GM18867 (cell line): ENCODE measurements at regions not wholly inside any gene's neighbourhood (a gene's known extent, or its start where the extent isn't known, plus 50 kb on each side); places are given as distances from the start of the nearest gene placed in this dataset.

Source experiments
- ATAC-seq: cut with Tn5 transposase; IDR thresholded peaks from one replicate; pipeline ENCODE4 v1.9.1; 2021; ENCODE audit warnings: mild to moderate bottlenecking, moderate library complexity; ENCODE audit not compliant: unreplicated experiment

- no peak for ATAC-seq
These were observed 57.9 kb upstream of the CDH12 start for GRCh38 chr5:22911019-22911418.

GRCh38 chr5:22910523-22910922 lies 57.4 kb upstream of the CDH12 start:
- no peak for ATAC-seq

GRCh38 chr5:22908586-22908985 lies 55.4 kb upstream of the CDH12 start:
- no peak for ATAC-seq

GRCh38 chr5:22908129-22908528 lies 55.0 kb upstream of the CDH12 start:
- ATAC-seq: no peak
